ENCODE measurements at regions not wholly inside any gene's neighbourhood (a gene's known extent, or its start where the extent isn't known, plus 50 kb on each side); places are given as distances from the start of the nearest gene placed in this dataset.

DNA sequence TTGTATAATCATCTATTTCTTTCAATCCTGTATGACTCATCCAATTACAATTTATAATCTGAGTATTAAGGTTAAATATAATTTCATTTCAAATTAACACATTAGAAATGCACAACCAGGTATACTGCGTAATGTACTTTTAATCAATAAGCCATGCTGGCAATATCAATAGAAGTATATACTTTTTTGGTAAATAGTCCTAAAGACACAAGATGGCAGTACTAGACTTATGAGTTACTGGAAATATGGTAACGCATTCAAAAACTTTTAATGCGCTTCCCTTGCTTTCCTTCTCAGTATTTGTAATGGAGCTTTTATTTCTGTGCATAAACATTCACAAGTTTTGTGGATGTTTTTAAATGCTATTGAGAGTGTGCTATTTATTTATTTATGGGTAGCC is 1162.0 kb upstream of the TMPRSS15 start:
- no peaks in the 10 kb centered on the region for H3K36me3 ChIP-seq
- ATAC-seq, result no peak
- WGBS, 4 donors, result 90 to 94% (median 93%) methylated on average over 3 of the region's 3 CpGs

DNA sequence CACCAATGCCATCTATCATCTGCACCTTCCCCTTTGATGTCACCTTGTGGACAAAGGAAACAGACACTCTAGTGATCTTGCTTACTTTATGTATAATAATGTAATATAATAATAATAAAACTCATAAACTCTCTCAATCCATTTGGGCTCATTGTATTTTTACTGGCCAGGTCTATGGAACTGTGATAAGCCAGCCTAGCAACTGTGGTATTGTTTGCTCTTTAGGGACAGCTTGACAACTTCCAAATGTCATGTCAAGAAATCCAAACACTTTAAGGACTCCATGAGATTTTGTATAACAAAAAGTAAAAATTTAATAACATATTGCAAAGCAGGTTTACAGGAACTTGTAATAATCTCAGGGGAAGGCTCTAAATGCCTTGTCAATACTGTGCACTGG is 1163.4 kb upstream of the TMPRSS15 start:
- no peak overlapping the region for H3K27ac ChIP-seq
- DNase-seq (no peak), ATAC-seq (no peak)
- intact Hi-C loops (cut with DNase I), result no loop called here
- H3K4me3 ChIP-seq, result no peak overlapping the region
- H3K36me3 ChIP-seq, result no peaks in the 10 kb centered on the region
- no peak for TF ChIP-seq POLR2A (IDR thresholded peaks at IDR 0.05)
- TF ChIP-seq, protein P1, sequence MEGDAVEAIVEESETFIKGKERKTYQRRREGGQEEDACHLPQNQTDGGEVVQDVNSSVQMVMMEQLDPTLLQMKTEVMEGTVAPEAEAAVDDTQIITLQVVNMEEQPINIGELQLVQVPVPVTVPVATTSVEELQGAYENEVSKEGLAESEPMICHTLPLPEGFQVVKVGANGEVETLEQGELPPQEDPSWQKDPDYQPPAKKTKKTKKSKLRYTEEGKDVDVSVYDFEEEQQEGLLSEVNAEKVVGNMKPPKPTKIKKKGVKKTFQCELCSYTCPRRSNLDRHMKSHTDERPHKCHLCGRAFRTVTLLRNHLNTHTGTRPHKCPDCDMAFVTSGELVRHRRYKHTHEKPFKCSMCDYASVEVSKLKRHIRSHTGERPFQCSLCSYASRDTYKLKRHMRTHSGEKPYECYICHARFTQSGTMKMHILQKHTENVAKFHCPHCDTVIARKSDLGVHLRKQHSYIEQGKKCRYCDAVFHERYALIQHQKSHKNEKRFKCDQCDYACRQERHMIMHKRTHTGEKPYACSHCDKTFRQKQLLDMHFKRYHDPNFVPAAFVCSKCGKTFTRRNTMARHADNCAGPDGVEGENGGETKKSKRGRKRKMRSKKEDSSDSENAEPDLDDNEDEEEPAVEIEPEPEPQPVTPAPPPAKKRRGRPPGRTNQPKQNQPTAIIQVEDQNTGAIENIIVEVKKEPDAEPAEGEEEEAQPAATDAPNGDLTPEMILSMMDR (IDR thresholded peaks at IDR 0.05), result no peak
- H3K27me3 ChIP-seq, result no peaks in the 10 kb centered on the region
- no peaks in the 10 kb centered on the region for H3K4me1 ChIP-seq
- H3K9me3 ChIP-seq, result peaks cover 0 to 11% (median 0%) of the 10 kb centered on the region in 12 donors

More for the DNA sequence above, 1162.0 kb upstream of the TMPRSS15 start:
- no peaks in the 10 kb centered on the region for H3K4me1 ChIP-seq
- H3K27me3 ChIP-seq, result no peaks in the 10 kb centered on the region
- TF ChIP-seq, protein P1 (IDR thresholded peaks at IDR 0.05), result no peak
- no peak for TF ChIP-seq POLR2A (IDR thresholded peaks at IDR 0.05)
- DNase-seq, result no peak
- H3K27ac ChIP-seq, result no peak overlapping the region
- intact Hi-C loops (cut with DNase I), result no loop called here
- peaks cover 0 to 10% (median 0%) of the 10 kb centered on the region in 12 donors for H3K9me3 ChIP-seq
- H3K4me3 ChIP-seq, result no peak overlapping the region

DNA sequence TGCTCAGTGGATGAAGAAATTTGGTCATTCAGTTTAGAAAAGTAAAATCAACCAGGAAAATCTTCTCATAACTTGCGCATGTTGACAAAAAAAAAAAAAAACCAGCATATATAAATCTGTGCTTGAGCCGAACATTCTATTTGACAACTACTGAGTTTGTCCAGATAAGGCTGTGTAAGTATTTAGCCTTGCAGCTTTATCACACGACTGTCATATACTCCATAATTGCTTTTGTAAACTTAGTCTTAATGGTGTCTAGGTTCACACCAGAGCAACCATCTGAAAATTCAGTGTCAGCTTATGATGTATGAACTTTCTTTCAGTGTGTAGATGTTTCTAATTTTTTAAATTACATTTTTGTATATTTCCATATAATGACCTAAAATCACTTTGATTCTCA is 1173.8 kb upstream of the TMPRSS15 start:
- no peak for ATAC-seq
- H3K9me3 ChIP-seq, result peaks cover 0 to 4% (median 0%) of the 10 kb centered on the region in 12 donors
- no peak overlapping the region for H3K27ac ChIP-seq
- no peaks in the 10 kb centered on the region for H3K27me3 ChIP-seq
- H3K4me1 ChIP-seq, result no peaks in the 10 kb centered on the region
- DNase-seq, result no peak
- TF ChIP-seq, protein P1 (IDR thresholded peaks at IDR 0.05), result no peak
- no peak for TF ChIP-seq POLR2A (IDR thresholded peaks at IDR 0.05)
- 62 to 66% (median 64%) methylated on average over 3 of the region's 3 CpGs for WGBS, 4 donors
- no peaks in the 10 kb centered on the region for H3K36me3 ChIP-seq
- intact Hi-C loops (cut with DNase I), result no loop called here
- no peak overlapping the region for H3K4me3 ChIP-seq

DNA sequence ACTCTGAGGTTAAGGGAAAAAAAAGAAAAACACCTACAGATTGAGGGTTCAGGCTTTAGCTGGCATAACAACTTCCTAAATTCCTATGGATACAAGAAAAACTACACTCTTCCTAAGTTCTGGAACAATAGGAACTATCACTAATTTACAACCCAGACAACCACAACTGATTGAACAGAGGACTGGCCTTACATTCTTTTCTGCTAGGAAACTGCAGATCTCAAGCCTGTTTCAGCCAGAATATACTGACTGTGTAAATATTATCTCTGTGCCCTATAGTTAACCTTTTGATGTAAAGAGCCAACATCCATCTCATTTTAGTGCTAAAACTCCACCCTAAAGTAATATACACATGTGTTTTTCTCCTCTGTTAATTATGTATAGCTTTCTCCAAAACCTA is 1186.5 kb upstream of the TMPRSS15 start:
- ATAC-seq, result no peak
- DNase-seq, result no peak
- intact Hi-C loops (cut with DNase I), result no loop called here
- no peak for TF ChIP-seq POLR2A (IDR thresholded peaks at IDR 0.05)
- TF ChIP-seq, protein P1 (IDR thresholded peaks at IDR 0.05), result no peak
- no peaks in the 10 kb centered on the region for H3K4me1 ChIP-seq
- no peak overlapping the region for H3K4me3 ChIP-seq
- H3K27ac ChIP-seq, result no peak overlapping the region
- H3K36me3 ChIP-seq, result no peaks in the 10 kb centered on the region
- peaks cover 0 to 5% (median 0%) of the 10 kb centered on the region in 12 donors for H3K9me3 ChIP-seq
- H3K27me3 ChIP-seq, result no peaks in the 10 kb centered on the region

All from heart left ventricle (tissue), 16 donors.